GM21381 (cell line): ENCODE measurements at regions not wholly inside any gene's neighbourhood (a gene's known extent, or its start where the extent isn't known, plus 50 kb on each side); places are given as distances from the start of the nearest gene placed in this dataset.

ENCODE experiments used
- ATAC-seq: cut with Tn5 transposase; IDR thresholded peaks from one replicate; pipeline ENCODE4 v1.9.1; 2021; ENCODE audit warnings: mild to moderate bottlenecking, moderate library complexity; ENCODE audit not compliant: unreplicated experiment

- no peak for ATAC-seq
Observed at GRCh38 chr10:2871673-2872219, 195.6 kb upstream of the PFKP start.

DNA sequence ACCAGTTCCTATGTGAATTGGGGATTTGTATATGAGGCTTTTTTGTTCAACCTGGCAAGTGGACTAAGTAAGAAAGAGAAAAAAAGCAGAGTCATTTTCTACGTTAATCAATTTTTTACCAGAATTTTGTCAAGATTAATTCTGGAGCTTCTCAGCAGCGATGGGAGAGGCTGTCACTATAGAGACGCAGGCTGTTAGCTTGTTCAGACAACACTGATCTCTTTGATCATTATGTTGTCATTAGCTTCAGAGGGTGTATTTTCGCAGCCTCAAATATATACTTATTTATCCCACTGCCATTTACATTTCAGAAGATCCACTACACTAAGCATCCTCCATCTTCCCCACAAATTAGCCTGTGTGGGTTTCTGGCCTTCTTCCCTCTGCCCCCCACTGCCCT is 196.7 kb upstream of the PFKP start:
- no peak for ATAC-seq

DNA sequence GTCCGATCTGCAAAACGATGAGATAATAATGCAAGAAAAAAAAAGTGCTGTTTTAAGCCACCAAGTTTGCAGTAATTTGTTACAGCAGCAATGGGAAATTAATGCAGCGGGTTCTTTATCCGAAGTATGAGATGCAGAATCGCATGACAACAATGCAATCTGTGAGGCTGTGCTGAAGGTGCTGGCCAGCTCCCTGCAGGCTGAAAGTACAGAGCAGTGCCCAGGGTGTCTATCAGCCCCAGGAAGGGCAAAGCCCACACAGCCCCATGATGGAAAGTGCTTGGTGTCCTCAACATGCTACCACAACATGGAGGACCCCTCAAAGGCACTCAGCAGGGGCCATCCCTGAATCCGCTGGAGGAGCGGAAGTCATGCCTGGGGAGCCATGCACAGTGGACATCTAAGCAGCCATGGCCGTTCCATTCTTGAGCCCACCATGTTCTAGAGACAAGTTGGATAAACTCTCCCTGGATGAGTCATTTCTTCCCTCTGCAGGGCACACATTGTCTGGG is 199.5 kb upstream of the PFKP start:
- ATAC-seq, result no peak

GRCh38 chr10:2866569-2866968 is 200.8 kb upstream of the PFKP start:
- no peak for ATAC-seq

- no peak for ATAC-seq
Observed at GRCh38 chr10:2861632-2862210, 205.6 kb upstream of the PFKP start.

DNA sequence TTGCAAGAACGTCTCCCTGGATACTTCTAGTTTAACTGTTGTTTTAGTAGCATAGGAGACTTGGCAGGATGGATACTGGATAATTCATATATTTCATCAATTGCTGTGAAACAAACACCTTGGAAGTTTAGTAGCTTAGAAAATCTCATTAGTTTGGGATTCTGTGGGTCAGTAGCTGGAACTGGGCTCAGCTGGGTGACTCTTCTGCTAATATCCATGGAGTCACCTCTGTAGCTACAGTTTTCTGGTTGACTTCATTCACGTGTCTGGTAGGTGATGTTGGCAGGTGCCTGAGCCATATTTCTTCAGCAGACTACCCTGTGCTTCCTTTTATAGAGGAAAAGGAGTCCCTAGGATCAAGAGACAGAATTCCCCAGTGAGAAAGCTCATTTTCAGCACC is 208.9 kb upstream of the PFKP start:
- no peak for ATAC-seq

DNA sequence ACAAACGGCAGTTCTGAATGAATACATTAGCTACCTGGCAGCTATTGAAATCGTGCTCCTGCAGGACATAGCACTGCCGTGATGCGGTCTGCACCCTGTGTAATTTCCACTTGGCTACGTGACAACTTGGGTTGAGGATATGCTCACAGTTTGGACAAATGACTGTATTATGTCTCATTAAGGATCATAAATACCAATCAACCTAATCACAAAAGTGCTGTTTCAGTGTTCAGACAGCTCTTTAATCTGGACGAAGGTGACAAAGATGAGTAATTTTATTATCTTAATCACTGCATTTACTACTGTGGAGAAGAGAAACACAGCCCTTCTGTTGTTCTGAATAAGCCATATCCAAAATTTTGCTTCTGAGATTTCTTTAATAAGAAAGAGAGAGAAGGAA is 210.8 kb upstream of the PFKP start:
- ATAC-seq, result no peak

- ATAC-seq, result no peak
Observed at GRCh38 chr10:2852574-2853323, 214.6 kb upstream of the PFKP start.

DNA sequence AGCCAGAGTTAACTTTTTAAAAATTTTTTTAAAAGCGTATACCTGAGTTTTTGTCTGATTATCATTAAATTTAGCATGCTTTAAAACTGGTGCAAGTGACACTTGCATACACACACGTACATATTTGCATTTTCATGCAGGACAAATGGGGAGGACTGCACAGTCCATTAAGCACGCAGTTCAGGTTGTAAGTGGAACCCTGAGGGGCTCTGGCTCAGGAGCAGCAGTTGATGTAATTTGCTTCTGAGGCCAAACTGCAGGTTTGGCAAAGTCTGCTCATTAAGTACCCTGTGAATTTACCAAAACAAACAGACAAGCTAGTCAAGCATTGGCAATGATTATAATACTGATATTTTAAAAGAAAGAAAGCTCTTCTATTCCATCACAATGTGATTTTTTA is 215.8 kb upstream of the PFKP start:
- ATAC-seq, result no peak

DNA sequence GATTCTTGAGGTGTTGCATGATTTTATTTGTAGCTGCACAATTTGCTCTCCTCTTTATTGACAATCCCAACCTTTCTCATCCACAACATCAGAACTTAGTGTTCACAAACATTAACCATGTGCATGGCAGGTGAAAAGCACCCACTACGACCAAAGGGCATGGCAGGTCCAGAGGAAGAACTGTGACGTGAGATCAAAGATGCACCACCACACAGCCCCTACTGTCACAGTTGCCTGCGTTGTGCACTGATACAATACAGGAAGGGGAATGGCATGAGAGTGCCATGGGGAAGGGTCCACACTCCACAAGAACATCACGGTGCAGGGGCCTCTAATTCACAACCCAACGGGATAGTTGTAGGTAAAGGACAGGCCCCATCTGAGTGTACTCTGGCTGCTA is 217.1 kb upstream of the PFKP start:
- ATAC-seq, result no peak

DNA sequence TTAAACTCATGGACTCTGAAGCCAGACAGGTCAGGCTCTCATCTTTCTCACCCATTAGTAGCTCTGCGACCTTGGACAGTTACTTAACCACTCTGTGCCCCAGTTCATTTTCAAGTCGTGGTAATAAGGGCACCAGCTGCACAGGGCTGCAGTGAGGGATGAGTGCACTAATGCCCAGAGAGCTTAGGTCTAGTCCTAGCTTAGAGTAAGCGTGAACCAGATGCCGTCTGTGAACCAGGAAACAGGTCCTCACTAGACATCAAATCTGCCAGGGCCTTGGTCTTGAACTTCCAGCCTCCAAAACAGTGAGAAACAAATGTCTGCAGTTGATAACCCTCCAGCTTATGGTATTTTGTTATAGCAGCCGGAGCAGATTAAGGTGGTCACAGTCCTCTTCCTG is 222.4 kb upstream of the PFKP start:
- ATAC-seq, result no peak

GRCh38 chr10:2839081-2839725 is 228.1 kb upstream of the PFKP start:
- ATAC-seq, result no peak

GRCh38 chr10:2837674-2838073 is 229.7 kb upstream of the PFKP start:
- ATAC-seq, result no peak

GRCh38 chr10:2836921-2837662 is 230.3 kb upstream of the PFKP start:
- no peak for ATAC-seq

DNA sequence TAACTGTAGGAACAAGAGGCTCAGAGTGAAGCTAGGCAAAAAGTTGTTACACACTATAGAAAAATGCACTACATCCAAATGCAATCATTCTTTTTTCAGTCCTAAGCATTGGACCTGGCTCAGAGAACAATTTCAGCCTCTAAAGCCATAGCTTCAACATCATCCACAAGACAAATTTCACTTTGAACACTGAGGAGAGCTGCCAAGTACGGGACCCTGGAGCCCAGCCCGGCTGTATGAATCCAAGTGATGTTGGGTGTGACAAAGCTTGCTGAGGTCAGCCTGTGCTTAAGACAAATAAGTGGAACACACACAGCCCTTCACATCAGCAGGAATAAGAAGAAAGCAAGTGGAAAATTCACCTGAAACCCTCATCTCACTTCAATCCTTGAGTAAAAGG is 233.1 kb upstream of the PFKP start:
- no peak for ATAC-seq

DNA sequence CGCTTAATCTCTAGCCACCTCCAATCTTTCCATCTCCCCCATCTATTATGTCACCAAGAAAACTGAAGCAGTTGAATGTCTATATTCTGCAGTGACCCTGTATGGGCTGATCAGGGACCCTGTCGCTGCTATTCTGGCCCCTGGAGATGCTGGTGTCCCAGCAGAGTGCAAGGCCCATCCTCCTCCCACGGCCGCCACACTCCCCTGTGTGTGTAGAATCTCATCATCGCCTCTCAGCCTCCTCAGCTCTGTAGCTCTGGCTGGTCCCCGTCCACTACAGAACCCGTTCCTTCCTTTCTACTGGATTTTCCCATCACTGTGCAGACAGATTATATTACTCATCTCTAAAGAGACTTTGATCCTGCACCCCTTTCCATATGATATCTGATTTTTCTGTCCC is 235.8 kb upstream of the PFKP start:
- no peak for ATAC-seq

DNA sequence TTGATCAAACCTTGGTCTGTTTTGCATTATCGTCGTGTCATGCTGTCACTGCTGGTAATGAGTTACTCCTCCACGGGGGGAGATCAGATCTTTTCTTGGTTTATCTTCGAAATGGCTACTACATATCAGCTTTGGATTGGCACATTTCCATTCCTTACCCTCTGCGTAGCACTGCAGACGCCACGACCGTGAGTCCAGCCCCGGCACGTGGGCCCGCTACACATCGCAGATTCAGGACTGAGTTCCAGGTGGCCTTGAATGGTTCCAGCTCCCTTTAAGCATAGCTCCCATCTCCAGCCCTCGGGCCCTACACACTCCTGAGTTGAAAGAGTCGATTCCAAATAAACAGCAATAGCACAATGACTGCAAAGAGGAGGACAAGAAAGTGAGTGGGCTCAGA is 238.6 kb upstream of the PFKP start:
- no peak for ATAC-seq

DNA sequence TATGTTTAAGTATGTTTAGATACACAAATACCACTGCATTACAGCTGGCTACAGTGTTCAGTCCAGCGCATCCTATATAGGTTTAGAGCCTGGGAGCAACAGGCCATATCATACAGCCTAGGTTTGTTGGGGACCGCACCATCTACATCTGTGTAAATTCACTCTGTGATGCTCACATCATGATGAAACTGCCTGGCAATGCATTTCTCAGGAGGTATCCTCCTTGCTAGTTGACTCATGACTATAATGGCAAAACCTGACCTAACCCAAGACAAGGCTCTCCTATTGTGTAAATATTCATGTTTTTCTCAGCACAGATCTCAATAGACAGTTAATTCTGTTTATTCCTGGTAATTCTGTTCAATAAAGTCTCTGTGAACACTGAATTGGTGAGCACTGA is 240.7 kb upstream of the PFKP start:
- no peak for ATAC-seq

DNA sequence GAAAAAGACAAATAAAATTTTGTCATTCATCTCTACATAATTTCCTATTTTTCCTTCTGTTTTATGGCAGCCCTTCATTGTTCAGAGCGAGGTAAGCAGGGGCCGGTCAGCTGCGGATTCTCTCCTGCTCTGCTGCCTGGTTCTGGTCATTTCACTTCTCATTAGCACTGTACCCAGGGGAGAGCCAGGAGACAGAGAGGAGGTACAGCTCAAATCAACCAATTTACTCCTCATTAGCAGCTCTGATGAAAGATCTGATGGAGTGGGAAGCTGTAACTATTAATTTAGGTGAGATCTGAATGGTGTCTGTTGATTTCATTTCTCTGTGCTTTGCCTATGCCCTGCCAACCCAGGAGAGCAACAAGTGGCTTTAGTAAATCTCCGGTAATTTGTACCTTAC is 241.5 kb upstream of the PFKP start:
- no peak for ATAC-seq

DNA sequence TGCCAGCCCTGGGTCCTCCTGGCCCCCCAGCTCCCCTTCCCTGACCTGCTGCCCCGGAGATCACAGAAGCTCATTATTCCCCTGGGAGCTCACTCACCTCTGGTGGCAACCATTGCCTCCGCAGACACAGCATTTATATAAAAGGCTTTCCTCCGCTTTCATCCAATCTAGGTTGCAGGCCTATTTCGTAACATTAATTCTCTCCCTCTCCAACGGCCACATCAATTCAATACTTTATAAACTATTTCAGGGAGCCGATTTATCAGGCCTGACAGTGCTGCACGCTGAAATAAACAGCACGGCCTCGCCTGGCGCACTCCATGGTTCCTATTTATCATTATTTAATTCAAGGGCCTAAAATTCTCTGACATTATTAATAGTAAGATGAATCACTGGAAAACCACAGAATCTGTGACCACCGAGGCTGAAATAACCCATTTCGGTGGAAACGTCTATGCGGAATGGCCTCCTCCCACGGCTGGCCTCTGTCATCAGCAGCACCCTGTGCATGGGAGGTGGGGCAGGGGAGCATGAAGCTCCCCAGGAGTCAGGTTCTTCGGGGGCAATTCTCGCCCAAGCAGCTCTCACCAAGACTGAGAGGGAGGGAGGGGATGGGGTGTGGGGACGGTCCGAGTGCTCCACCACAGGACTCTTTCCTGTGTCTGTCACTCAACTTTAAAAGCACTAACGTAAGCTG is 249.3 kb upstream of the PFKP start:
- no peak for ATAC-seq

DNA sequence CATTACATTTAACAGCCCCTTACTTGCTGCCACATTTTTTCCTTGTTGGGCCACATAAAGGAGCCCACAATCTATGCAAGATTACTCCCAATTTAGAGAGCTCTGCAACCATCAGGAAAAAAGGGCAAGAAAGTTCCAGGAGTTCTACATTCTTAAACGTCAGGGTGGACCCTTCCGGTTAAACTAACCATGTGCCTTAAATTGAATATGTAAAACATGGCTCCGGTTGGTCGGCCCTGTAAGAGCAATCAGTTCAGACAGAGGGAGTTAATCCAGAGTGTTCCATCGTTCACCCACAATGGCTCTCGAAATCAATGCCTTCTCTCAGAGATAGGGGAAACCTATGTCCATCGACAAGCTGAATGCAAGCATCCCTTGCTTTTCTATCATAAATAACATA is 253.7 kb upstream of the PFKP start:
- no peak for ATAC-seq
